ENCODE measurements at regions not wholly inside any gene's neighbourhood (a gene's known extent, or its start where the extent isn't known, plus 50 kb on each side); places are given as distances from the start of the nearest gene placed in this dataset.

GRCh38 chr14:53316504-53316903, 163.4 kb upstream of the DDHD1 start:
- TF ChIP-seq, protein P1, sequence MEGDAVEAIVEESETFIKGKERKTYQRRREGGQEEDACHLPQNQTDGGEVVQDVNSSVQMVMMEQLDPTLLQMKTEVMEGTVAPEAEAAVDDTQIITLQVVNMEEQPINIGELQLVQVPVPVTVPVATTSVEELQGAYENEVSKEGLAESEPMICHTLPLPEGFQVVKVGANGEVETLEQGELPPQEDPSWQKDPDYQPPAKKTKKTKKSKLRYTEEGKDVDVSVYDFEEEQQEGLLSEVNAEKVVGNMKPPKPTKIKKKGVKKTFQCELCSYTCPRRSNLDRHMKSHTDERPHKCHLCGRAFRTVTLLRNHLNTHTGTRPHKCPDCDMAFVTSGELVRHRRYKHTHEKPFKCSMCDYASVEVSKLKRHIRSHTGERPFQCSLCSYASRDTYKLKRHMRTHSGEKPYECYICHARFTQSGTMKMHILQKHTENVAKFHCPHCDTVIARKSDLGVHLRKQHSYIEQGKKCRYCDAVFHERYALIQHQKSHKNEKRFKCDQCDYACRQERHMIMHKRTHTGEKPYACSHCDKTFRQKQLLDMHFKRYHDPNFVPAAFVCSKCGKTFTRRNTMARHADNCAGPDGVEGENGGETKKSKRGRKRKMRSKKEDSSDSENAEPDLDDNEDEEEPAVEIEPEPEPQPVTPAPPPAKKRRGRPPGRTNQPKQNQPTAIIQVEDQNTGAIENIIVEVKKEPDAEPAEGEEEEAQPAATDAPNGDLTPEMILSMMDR (IDR thresholded peaks at IDR 0.05): no peak
- TF ChIP-seq POLR2A (IDR thresholded peaks at IDR 0.05): no peak
- no peak for DNase-seq
- H3K36me3 ChIP-seq: no peaks in the 10 kb centered on the region
- H3K27ac ChIP-seq: no peak overlapping the region
- no peak overlapping the region for H3K4me3 ChIP-seq
- H3K27me3 ChIP-seq: no peaks in the 10 kb centered on the region
- H3K4me1 ChIP-seq: no peaks in the 10 kb centered on the region
- H3K9me3 ChIP-seq: no peaks in the 10 kb centered on the region

GRCh38 chr14:53310412-53310811, 157.3 kb upstream of the DDHD1 start:
- no peak overlapping the region for H3K27ac ChIP-seq
- H3K27me3 ChIP-seq: no peaks in the 10 kb centered on the region
- peaks cover 0 to 6% (median 0%) of the 10 kb centered on the region in 4 donors for H3K4me1 ChIP-seq
- H3K4me3 ChIP-seq: no peak overlapping the region
- no peaks in the 10 kb centered on the region for H3K9me3 ChIP-seq
- TF ChIP-seq POLR2A (IDR thresholded peaks at IDR 0.05): no peak
- TF ChIP-seq, protein P1 (IDR thresholded peaks at IDR 0.05): no peak
- no peaks in the 10 kb centered on the region for H3K36me3 ChIP-seq
- DNase-seq: no peak

DNA sequence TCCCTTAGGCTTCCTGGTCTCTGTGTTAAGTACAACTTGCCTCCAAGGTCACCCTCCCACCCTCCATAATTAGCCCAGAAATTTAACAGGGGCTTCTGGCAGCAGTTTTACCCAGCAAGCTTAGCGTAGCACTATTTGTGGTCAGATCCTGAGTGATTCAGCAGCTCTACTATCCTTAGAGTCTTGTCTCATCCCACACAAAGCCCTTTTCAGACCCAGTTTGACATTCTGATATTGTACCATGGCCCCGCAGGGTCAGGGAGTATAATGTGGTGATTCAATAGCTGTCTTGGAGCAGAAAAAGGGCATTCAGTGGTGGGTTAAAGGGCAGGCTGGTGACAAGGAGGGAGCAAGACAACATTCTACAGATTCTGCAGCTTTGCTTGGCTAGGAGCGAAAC, 153.8 kb upstream of the DDHD1 start:
- H3K9me3 ChIP-seq: no peaks in the 10 kb centered on the region
- no peak for DNase-seq
- H3K36me3 ChIP-seq: no peaks in the 10 kb centered on the region
- H3K4me1 ChIP-seq: peaks cover 0 to 6% (median 0%) of the 10 kb centered on the region in 4 donors
- peak overlapping the region in 1 of 4 donors; percentile 10 for H3K27ac ChIP-seq
- no peaks in the 10 kb centered on the region for H3K27me3 ChIP-seq
- no peak overlapping the region for H3K4me3 ChIP-seq
- TF ChIP-seq, protein P1 (IDR thresholded peaks at IDR 0.05): no peak
- no peak for TF ChIP-seq POLR2A (IDR thresholded peaks at IDR 0.05)

- H3K4me3 ChIP-seq: peak overlapping the region in 3 of 4 donors; percentile 22 to 27 (median 27)
- peak in 2 of 3 donors; percentile 18 to 54 for DNase-seq
- H3K27me3 ChIP-seq: no peaks in the 10 kb centered on the region
- H3K4me1 ChIP-seq: peaks cover 0 to 6% (median 0%) of the 10 kb centered on the region in 4 donors
- TF ChIP-seq POLR2A (IDR thresholded peaks at IDR 0.05): no peak
- TF ChIP-seq, protein P1 (IDR thresholded peaks at IDR 0.05): peak; percentile 40 to 64 (median 62)
- H3K9me3 ChIP-seq: no peaks in the 10 kb centered on the region
- peak overlapping the region in 1 of 4 donors; percentile 10 for H3K27ac ChIP-seq
- H3K36me3 ChIP-seq: no peaks in the 10 kb centered on the region
Observed at GRCh38 chr14:53306267-53306721, 153.2 kb upstream of the DDHD1 start.

GRCh38 chr14:53304726-53305381, 151.7 kb upstream of the DDHD1 start:
- Histone ChIP-seq H3K27ac (no peak overlapping the region), H3K36me3 (no peaks in the 10 kb centered on the region), H3K27me3 (no peaks in the 10 kb centered on the region), H3K4me1 (peaks cover 0 to 6% (median 0%) of the 10 kb centered on the region in 4 donors), H3K9me3 (no peaks in the 10 kb centered on the region), H3K4me3 (no peak overlapping the region)
- DNase-seq: no peak
- TF ChIP-seq POLR2A (IDR thresholded peaks at IDR 0.05): no peak
- TF ChIP-seq, protein P1 (IDR thresholded peaks at IDR 0.05): no peak
